BJ (cell line): ENCODE measurements at regions not wholly inside any gene's neighbourhood (a gene's known extent, or its start where the extent isn't known, plus 50 kb on each side); places are given as distances from the start of the nearest gene placed in this dataset.

ENCODE experiments used
- CTCF ChIA-PET: fragments of 350-600 bp; formaldehyde crosslinking; extraction: SDS; loops from one replicate; lab custom pipeline; 2021; ENCODE audit warnings: antibody characterized with exemption, inconsistent platforms; lab: Yijun Ruan, JAX
- POLR2A ChIA-PET: fragments of 300-600 bp; sonication (Branson Sonifier 250); formaldehyde crosslinking; extraction: SDS; loops from one replicate; lab custom pipeline; 2021; ENCODE audit warnings: antibody characterized with exemption; lab: Charles Lee
- DNase-seq: peaks from one replicate; pipeline ENCODE4 v3.0.0-alpha.2; 2011; ENCODE audit warnings: low read depth
- H3K27me3 ChIP-seq: 2 replicates; pipeline ENCODE4 v1.6.0; 2011; ENCODE audit warnings: low read length; ENCODE audit not compliant: control insufficient read depth, insufficient read depth
- H3K36me3 ChIP-seq: 2 replicates; pipeline ENCODE4 v1.5.1; 2011; ENCODE audit warnings: low read length; ENCODE audit not compliant: control insufficient read depth, insufficient read depth
- H3K4me3 ChIP-seq: 2 replicates; pipeline ENCODE4 v1.5.1; 2011; ENCODE audit warnings: low read depth, mild to moderate bottlenecking, control low read depth, low read length
- TF ChIP-seq, protein P1 (sequence below): IDR thresholded peaks from 2 replicates; pipeline ENCODE4 v1.5.1; 2011; ENCODE audit warnings: low read depth, mild to moderate bottlenecking, control low read depth, inconsistent platforms, low read length, moderate library complexity; ENCODE audit not compliant: insufficient read depth

DNA sequence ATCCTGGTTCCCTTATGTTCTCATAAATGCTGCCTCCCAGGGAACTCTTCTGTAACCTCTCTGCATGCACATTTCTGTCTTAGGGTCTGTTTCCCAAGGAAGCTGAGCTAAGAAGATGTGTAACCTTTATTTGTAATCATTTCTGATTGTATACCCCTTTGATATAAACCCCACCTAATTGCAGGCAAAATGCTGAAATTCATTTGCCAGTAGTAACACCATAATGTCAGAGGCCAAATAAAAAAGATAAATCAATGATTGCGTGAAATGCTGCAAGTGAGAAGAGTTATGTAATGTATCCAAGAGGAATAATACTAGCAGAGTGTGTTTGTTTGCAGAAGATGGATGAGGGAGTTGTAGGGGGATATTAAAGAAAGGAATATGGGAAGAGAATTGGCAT is 822.6 kb upstream of the GRAMD2B start:
- Histone ChIP-seq H3K4me3 (no peak overlapping the region), H3K27me3 (no peaks in the 10 kb centered on the region), H3K36me3 (no peaks in the 10 kb centered on the region)
- ChIA-PET POLR2A (no interaction called here), CTCF (no interaction called here)
- TF ChIP-seq, protein P1, sequence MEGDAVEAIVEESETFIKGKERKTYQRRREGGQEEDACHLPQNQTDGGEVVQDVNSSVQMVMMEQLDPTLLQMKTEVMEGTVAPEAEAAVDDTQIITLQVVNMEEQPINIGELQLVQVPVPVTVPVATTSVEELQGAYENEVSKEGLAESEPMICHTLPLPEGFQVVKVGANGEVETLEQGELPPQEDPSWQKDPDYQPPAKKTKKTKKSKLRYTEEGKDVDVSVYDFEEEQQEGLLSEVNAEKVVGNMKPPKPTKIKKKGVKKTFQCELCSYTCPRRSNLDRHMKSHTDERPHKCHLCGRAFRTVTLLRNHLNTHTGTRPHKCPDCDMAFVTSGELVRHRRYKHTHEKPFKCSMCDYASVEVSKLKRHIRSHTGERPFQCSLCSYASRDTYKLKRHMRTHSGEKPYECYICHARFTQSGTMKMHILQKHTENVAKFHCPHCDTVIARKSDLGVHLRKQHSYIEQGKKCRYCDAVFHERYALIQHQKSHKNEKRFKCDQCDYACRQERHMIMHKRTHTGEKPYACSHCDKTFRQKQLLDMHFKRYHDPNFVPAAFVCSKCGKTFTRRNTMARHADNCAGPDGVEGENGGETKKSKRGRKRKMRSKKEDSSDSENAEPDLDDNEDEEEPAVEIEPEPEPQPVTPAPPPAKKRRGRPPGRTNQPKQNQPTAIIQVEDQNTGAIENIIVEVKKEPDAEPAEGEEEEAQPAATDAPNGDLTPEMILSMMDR = no peak
- no peak for DNase-seq

DNA sequence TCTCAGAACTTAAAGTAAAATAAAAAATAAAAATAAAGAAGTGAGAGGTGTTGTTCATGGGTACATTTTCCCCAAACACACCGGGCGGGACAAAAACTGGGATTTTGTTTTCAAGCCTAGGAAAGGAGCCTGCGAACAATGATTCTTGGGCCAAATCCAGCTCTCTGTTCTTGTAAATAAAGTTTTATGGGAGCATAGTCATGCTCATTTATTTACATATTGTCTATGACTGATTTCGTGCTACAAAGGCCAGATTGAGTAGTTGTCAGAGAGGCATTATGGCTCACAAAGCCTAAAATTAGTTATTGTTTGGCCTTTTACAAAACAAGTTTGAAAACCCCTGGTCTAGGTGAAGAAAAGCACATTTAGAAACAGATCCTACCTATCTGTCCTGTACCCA is 821.0 kb upstream of the GRAMD2B start:
- DNase-seq = no peak
- TF ChIP-seq, protein P1 = no peak
- CTCF ChIA-PET = no interaction called here
- H3K4me3 ChIP-seq = no peak overlapping the region
- POLR2A ChIA-PET = no interaction called here
- H3K36me3 ChIP-seq = no peaks in the 10 kb centered on the region
- H3K27me3 ChIP-seq = no peaks in the 10 kb centered on the region

DNA sequence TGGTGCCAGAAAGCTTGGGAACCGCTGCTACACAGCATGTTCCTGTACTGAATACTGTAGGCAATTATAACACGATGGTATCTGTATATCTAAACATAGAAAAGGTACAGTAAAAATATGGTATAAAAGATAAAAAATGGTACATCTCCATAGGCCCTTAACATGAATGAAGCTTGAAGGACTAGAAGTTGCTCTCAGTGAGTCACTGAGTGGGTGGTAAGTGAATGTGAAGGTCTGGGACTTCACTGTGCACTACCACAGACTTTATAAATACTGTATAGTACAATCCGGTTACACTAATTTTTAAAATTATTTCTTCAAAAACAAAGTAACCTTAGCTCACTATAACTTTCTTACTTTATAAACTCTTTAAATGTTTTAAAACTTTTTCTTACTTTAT is 819.9 kb upstream of the GRAMD2B start:
- Histone ChIP-seq H3K27me3 (no peaks in the 10 kb centered on the region), H3K36me3 (no peaks in the 10 kb centered on the region), H3K4me3 (no peak overlapping the region)
- CTCF ChIA-PET = no interaction called here
- POLR2A ChIA-PET = no interaction called here
- TF ChIP-seq, protein P1 = no peak
- DNase-seq = no peak

DNA sequence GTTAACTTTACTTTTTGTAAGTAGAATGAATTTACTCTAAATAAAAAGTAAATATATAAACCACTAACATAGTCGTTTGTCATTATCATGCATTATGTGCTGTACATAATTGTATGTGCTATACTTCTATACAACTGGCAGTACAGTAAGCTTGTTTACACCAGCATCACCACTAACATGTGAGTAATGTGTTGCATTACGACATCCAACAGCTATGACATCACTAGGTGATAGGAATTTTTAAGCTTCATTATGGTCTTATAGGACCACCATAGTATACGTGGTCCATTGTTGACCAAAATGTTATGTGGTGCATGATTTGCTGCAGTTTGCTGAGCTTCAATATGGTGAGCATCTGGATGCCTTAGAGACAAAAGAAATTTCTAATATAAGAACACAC is 819.1 kb upstream of the GRAMD2B start:
- no peak for DNase-seq
- Histone ChIP-seq H3K4me3 (no peak overlapping the region), H3K36me3 (no peaks in the 10 kb centered on the region), H3K27me3 (no peaks in the 10 kb centered on the region)
- ChIA-PET POLR2A (no interaction called here), CTCF (no interaction called here)
- TF ChIP-seq, protein P1 = no peak

DNA sequence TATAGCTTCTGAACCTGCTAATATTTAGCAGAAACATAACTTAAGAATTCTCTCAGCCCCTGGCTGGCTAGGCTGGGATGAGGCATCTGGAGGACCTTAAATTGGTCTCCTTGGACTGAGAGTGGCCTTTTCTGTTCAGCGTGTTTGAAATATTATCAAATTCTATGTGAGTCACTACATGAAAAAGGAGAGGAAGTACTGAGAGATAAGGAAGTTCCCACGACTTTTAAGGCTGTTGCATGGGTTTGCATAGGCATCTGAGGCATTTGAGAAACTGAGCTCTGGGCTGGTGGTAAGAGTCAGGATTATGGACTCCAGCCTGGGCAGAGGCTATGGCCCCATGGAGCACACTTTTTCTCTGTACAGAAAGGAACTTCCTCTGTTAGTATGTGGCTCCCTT is 816.2 kb upstream of the GRAMD2B start:
- CTCF ChIA-PET = no interaction called here
- POLR2A ChIA-PET = no interaction called here

More for the DNA sequence above, 816.2 kb upstream of the GRAMD2B start:
- TF ChIP-seq, protein P1 = no peak
- Histone ChIP-seq H3K36me3 (no peaks in the 10 kb centered on the region), H3K27me3 (no peaks in the 10 kb centered on the region; the same call in 1 of the 2 replicates), H3K4me3 (no peak overlapping the region)
- no peak for DNase-seq
